HFFc6 (cell line): ENCODE measurements at regions not wholly inside any gene's neighbourhood (a gene's known extent, or its start where the extent isn't known, plus 50 kb on each side); places are given as distances from the start of the nearest gene placed in this dataset.
"Not testable (repeated sequence)": the region's sequence is repeated elsewhere in the genome, so short reads cannot be mapped to it uniquely, and the experiment has no call there.

Experiments
- DNase-seq: peaks from one replicate; pipeline ENCODE4 v3.0.0-alpha.2; 2018
- H3K27ac Mint-ChIP-seq: 2 replicates; pipeline ENCODE4 v1.8.0; 2020; ENCODE audit warnings: mild to moderate bottlenecking, mixed read lengths
- H3K27me3 Mint-ChIP-seq: 2 replicates; pipeline ENCODE4 v1.8.0; 2021; ENCODE audit warnings: mild to moderate bottlenecking, moderate library complexity, mixed read lengths; ENCODE audit not compliant: insufficient read depth
- H3K36me3 Mint-ChIP-seq: 2 replicates; pipeline ENCODE4 v1.8.0; 2021; ENCODE audit warnings: low read depth, mixed read lengths
- H3K4me1 Mint-ChIP-seq: 2 replicates; pipeline ENCODE4 v1.8.0; 2020; ENCODE audit warnings: low read depth, mixed read lengths
- H3K4me3 Mint-ChIP-seq: 2 replicates; pipeline ENCODE4 v1.8.0; 2020; ENCODE audit warnings: mild to moderate bottlenecking, moderate library complexity, mixed read lengths
- H3K9me3 Mint-ChIP-seq: 2 replicates; pipeline ENCODE4 v1.8.0; 2020; ENCODE audit warnings: mild to moderate bottlenecking, mixed read lengths
- CTCF ChIP-seq: fragments of 200-600 bp; sonication (generic); IDR thresholded peaks from 2 replicates; pipeline ENCODE4 v1.5.0; 2021; ENCODE audit warnings: antibody characterized with exemption, mild to moderate bottlenecking

- TF ChIP-seq CTCF, result no peak
- peaks cover 25% of the 10 kb centered on the region for H3K9me3 Mint-ChIP-seq
- H3K4me1 Mint-ChIP-seq, result no peaks in the 10 kb centered on the region
- no peak overlapping the region for H3K4me3 Mint-ChIP-seq
- H3K27me3 Mint-ChIP-seq, result no peaks in the 10 kb centered on the region; the same call in 1 of the 2 replicates
- H3K27ac Mint-ChIP-seq, result no peak overlapping the region
- no peaks in the 10 kb centered on the region for H3K36me3 Mint-ChIP-seq
- no peak for DNase-seq
Measured at GRCh38 chr7:53238021-53238605, 202.7 kb downstream of the POM121L12 start.

DNA sequence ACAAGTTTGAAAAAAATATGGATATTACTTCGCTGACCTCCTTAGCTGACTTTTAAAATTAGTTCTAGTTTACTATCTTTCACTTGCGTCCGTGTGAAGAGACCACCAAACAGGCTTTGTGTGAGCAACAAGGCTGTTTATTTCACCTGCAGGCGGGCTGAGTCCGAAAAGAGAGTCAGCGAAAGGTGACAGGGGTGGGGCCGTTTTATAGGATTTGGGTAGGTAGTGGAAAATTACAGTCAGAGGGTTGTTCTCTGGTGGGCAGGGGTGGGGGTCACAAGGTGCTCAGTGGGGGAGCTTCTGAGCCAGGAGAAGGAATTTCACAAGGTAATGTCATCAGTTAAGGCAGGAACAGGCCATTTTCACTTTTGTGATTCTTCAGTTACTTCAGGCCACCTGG is 203.7 kb downstream of the POM121L12 start:
- H3K27me3 Mint-ChIP-seq, H3K27ac Mint-ChIP-seq, H3K4me1 Mint-ChIP-seq, H3K36me3 Mint-ChIP-seq, H3K4me3 Mint-ChIP-seq, DNase-seq: not testable (repeated sequence)
- peaks cover 28% of the 10 kb centered on the region for H3K9me3 Mint-ChIP-seq

GRCh38 chr7:53245721-53246120 is 210.3 kb downstream of the POM121L12 start:
- peaks cover 35% of the 10 kb centered on the region for H3K9me3 Mint-ChIP-seq
- H3K27me3 Mint-ChIP-seq, result no peaks in the 10 kb centered on the region; the same call in 1 of the 2 replicates
- no peak overlapping the region for H3K4me3 Mint-ChIP-seq
- DNase-seq, result no peak
- H3K27ac Mint-ChIP-seq, result no peak overlapping the region
- no peaks in the 10 kb centered on the region; the same call in 1 of the 2 replicates for H3K36me3 Mint-ChIP-seq
- no peak for TF ChIP-seq CTCF
- no peaks in the 10 kb centered on the region for H3K4me1 Mint-ChIP-seq

DNA sequence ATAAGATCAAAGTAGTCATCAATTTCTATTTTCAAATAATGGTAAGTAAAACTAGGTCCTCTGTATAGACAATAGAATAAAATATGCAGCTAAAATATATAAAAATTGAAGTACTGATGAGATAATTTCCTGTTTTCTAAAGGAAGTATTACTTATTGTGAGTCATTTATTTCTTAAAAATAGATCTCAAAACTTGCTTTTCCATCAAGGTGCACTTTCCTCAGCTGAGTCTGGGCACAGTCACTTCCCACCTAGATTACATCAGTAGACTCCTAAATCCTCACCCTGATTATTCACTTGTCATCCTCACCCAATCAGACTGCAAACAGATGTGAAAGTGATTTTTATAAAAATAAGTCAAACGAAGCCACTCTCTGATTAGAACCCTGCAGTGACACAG is 211.5 kb downstream of the POM121L12 start:
- no peak for TF ChIP-seq CTCF
- H3K4me3 Mint-ChIP-seq, result no peak overlapping the region
- DNase-seq, result no peak
- no peaks in the 10 kb centered on the region; the same call in 1 of the 2 replicates for H3K36me3 Mint-ChIP-seq
- no peak overlapping the region for H3K27ac Mint-ChIP-seq
- H3K27me3 Mint-ChIP-seq, result no peaks in the 10 kb centered on the region; the same call in 1 of the 2 replicates
- H3K4me1 Mint-ChIP-seq, result no peaks in the 10 kb centered on the region
- peaks cover 30% of the 10 kb centered on the region for H3K9me3 Mint-ChIP-seq

GRCh38 chr7:53252539-53252938 is 217.1 kb downstream of the POM121L12 start:
- H3K4me1 Mint-ChIP-seq, result no peaks in the 10 kb centered on the region
- peaks cover 25% of the 10 kb centered on the region for H3K9me3 Mint-ChIP-seq
- H3K27me3 Mint-ChIP-seq, result no peaks in the 10 kb centered on the region

More at GRCh38 chr7:53252539-53252938, 217.1 kb downstream of the POM121L12 start:
- Mint-ChIP-seq H3K27ac (no peak overlapping the region), H3K36me3 (no peaks in the 10 kb centered on the region; the same call in 1 of the 2 replicates), H3K4me3 (no peak overlapping the region)
- TF ChIP-seq CTCF, result no peak
- no peak for DNase-seq
